SK-N-MC (cell line): ENCODE measurements at regions not wholly inside any gene's neighbourhood (a gene's known extent, or its start where the extent isn't known, plus 50 kb on each side); places are given as distances from the start of the nearest gene placed in this dataset.

Source experiments
- EZH2 ChIP-seq: fragments of 200-600 bp; sonication (generic); IDR thresholded peaks from one replicate; pipeline ENCODE4 v1.6.1; 2017; ENCODE audit warnings: antibody characterized with exemption
- FOXP2 ChIP-seq: optimal IDR thresholded peaks from 2 replicates; pipeline ENCODE3; 2011; ENCODE audit warnings: mild to moderate bottlenecking, moderate library complexity; ENCODE audit not compliant: insufficient read depth; ENCODE audit errors: extremely low read length, control extremely low read depth
- POLR2AphosphoS5 ChIP-seq: IDR thresholded peaks from 2 replicates; pipeline ENCODE4 v1.6.1; 2012; ENCODE audit warnings: mild to moderate bottlenecking, low read depth, low read length, borderline replicate concordance

- TF ChIP-seq EZH2 (no peak), POLR2AphosphoS5 (no peak), FOXP2 (no peak)
These were observed 257.7 kb upstream of the GLI3 start for GRCh38 chr7:42494736-42495135.
